IMR-90 (cell line): ENCODE measurements at regions not wholly inside any gene's neighbourhood (a gene's known extent, or its start where the extent isn't known, plus 50 kb on each side); places are given as distances from the start of the nearest gene placed in this dataset.

Experiments used
- ATAC-seq: fragments of 200-7000 bp; cut with Tn5 transposase; 2 replicates; pipeline ENCODE4 v1.9.1; 2020; ENCODE audit warnings: low read depth, mild to moderate bottlenecking, moderate library complexity
- BruUV-seq: library from RNA; stranded (reverse); fragments of 400-500 nt; replicated peaks from 2 replicates; lab custom pipeline; 2021; lab: Mats Ljungman, UMichigan
- CTCF ChIA-PET: fragments of 300-600 bp; formaldehyde crosslinking; extraction: SDS; loops from one replicate; lab custom pipeline; 2021; ENCODE audit warnings: antibody characterized with exemption; lab: Yijun Ruan, JAX
- POLR2A ChIA-PET: fragments of 300-600 bp; sonication (Branson Sonifier 250); formaldehyde crosslinking; loops from one replicate; lab custom pipeline; 2022; ENCODE audit warnings: antibody characterized with exemption; ENCODE audit not compliant: unreplicated experiment; lab: Charles Lee
- DNase-seq: peaks from one replicate; pipeline ENCODE4 v3.0.0; 2013
- H2AFZ ChIP-seq: replicated peaks from 2 replicates; pipeline ENCODE3; 2013; ENCODE audit warnings: low read length, mild to moderate bottlenecking; ENCODE audit not compliant: poor library complexity
- H2AK5ac ChIP-seq: 2 replicates; pipeline ENCODE4 v1.6.1; 2013; ENCODE audit warnings: low read depth, low read length, inconsistent platforms
- H2AK9ac ChIP-seq: replicated peaks from 2 replicates; pipeline ENCODE3; 2013; ENCODE audit warnings: mild to moderate bottlenecking, low read depth, low read length, moderate library complexity; ENCODE audit not compliant: poor library complexity
- H2BK120ac ChIP-seq: 2 replicates; pipeline ENCODE4 v1.6.1; 2013; ENCODE audit warnings: low read depth, low read length, inconsistent platforms
- H2BK15ac ChIP-seq: 3 replicates; pipeline ENCODE4 v1.6.1; 2013; ENCODE audit warnings: low read depth, low read length, inconsistent platforms
- H2BK20ac ChIP-seq: 2 replicates; pipeline ENCODE4 v1.6.1; 2013; ENCODE audit warnings: low read depth, mild to moderate bottlenecking, inconsistent platforms, low read length, moderate library complexity
- H2BK5ac ChIP-seq: 2 replicates; pipeline ENCODE4 v1.6.1; 2013; ENCODE audit warnings: mild to moderate bottlenecking, low read depth, low read length, inconsistent platforms; ENCODE audit not compliant: poor library complexity, severe bottlenecking
- H3K14ac ChIP-seq: replicated peaks from 2 replicates; pipeline ENCODE4 v1.6.1; 2013; ENCODE audit warnings: low read depth, low read length, inconsistent platforms
- H3K18ac ChIP-seq: 2 replicates; pipeline ENCODE4 v1.6.1; 2013; ENCODE audit warnings: low read depth, low read length, control low read depth
- H3K23ac ChIP-seq: 2 replicates; pipeline ENCODE4 v1.6.1; 2013; ENCODE audit warnings: low read depth, low read length, inconsistent platforms
- H3K27ac ChIP-seq: 2 replicates; pipeline ENCODE4 v1.5.1; 2013; ENCODE audit warnings: mild to moderate bottlenecking, control low read depth, low read length; ENCODE audit not compliant: insufficient read depth
- H3K27me3 ChIP-seq: 2 replicates; pipeline ENCODE4 v1.6.1; 2013; ENCODE audit warnings: low read length; ENCODE audit not compliant: control insufficient read depth, insufficient read depth
- H3K36me3 ChIP-seq: 2 replicates; pipeline ENCODE4 v1.6.1; 2013; ENCODE audit warnings: low read length, mixed read lengths; ENCODE audit not compliant: control insufficient read depth, insufficient read depth
- H3K4ac ChIP-seq: 2 replicates; pipeline ENCODE4 v1.6.1; 2013; ENCODE audit warnings: low read depth, low read length, inconsistent platforms
- H3K4me1 ChIP-seq: 2 replicates; pipeline ENCODE4 v1.6.1; 2013; ENCODE audit warnings: low read length, mixed read lengths; ENCODE audit not compliant: control insufficient read depth, insufficient read depth
- H3K4me2 ChIP-seq: 2 replicates; pipeline ENCODE4 v1.6.1; 2013; ENCODE audit warnings: low read depth, mild to moderate bottlenecking, control low read depth, low read length, moderate library complexity
- H3K4me3 ChIP-seq: 2 replicates; pipeline ENCODE4 v1.5.1; 2013; ENCODE audit warnings: low read depth, mild to moderate bottlenecking, control low read depth, low read length, moderate library complexity; ENCODE audit not compliant: insufficient read depth
- H3K56ac ChIP-seq: 2 replicates; pipeline ENCODE4 v1.6.1; 2013; ENCODE audit warnings: low read length, inconsistent platforms; ENCODE audit not compliant: insufficient read depth; ENCODE audit errors: extremely low read depth
- H3K79me1 ChIP-seq, 2 experiments: 2 replicates each; pipeline ENCODE4 v1.6.1; 2013; ENCODE audit warnings: low read length in 2 of 2, inconsistent platforms in 1 of 2, low read depth in 1 of 2
- H3K9ac ChIP-seq: 2 replicates; pipeline ENCODE4 v1.6.1; 2013; ENCODE audit warnings: low read depth, low read length, control low read depth
- H3K9me1 ChIP-seq: 2 replicates; pipeline ENCODE4 v1.6.1; 2013; ENCODE audit warnings: low read length, inconsistent platforms; ENCODE audit not compliant: insufficient read depth
- H3K9me3 ChIP-seq: 2 replicates; pipeline ENCODE4 v1.6.1; 2013; ENCODE audit warnings: low read length; ENCODE audit not compliant: control insufficient read depth, insufficient read depth
- H4K20me1 ChIP-seq: 2 replicates; pipeline ENCODE4 v1.6.1; 2013; ENCODE audit warnings: low read length, inconsistent platforms; ENCODE audit not compliant: insufficient read depth
- H4K5ac ChIP-seq: 2 replicates; pipeline ENCODE4 v1.6.1; 2013; ENCODE audit warnings: mild to moderate bottlenecking, low read depth, low read length, control low read depth
- H4K8ac ChIP-seq, 2 experiments: 2 replicates each; pipeline ENCODE4 v1.6.1; 2013; ENCODE audit warnings: low read depth in 2 of 2, low read length in 2 of 2, control low read depth in 1 of 2, inconsistent platforms in 1 of 2
- H4K91ac ChIP-seq: 2 replicates; pipeline ENCODE4 v1.6.1; 2013; ENCODE audit warnings: low read depth, low read length, inconsistent platforms; ENCODE audit not compliant: insufficient read depth
- ELK1 ChIP-seq: fragments of 150-350 bp; IDR thresholded peaks from 2 replicates; pipeline ENCODE4 v1.6.1; 2016; ENCODE audit warnings: low read depth, mild to moderate bottlenecking, low read length, moderate library complexity, borderline replicate concordance
- RCOR1 ChIP-seq: IDR thresholded peaks from 2 replicates; pipeline ENCODE4 v1.6.1; 2012; ENCODE audit warnings: mild to moderate bottlenecking, low read length, improper control_type of control experiment; ENCODE audit not compliant: insufficient replicate concordance
- WGBS, 2 experiments: methylation state at CpG; one replicate each; pipeline versions ENCODE4 v1.1.5 to v1.1.7; 2013; ENCODE audit warnings: missing lambda C conversion rate in 2 of 2; ENCODE audit not compliant: insufficient read length in 1 of 2; ENCODE audit errors: extremely low coverage in 2 of 2; 5-methylcytosine and 5-hydroxymethylcytosine counted together
- dilution Hi-C: fragments of 300-500 bp; cut with HindIII; formaldehyde crosslinking; loops from one replicate; pipeline ENCODE4 v1.14.3; 2018; ENCODE audit warnings: low sequenced_read_pairs; ENCODE audit not compliant: unreplicated experiment
- in situ Hi-C: fragments of 300-500 bp; cut with MboI; formaldehyde crosslinking; loops from 3 replicates; pipeline ENCODE4 v1.14.3; 2019; ENCODE audit warnings: low sequenced_read_pairs, inconsistent platforms, mixed read lengths
- intact Hi-C: fragments of 100-400 bp; cut with micrococcal nuclease; formaldehyde crosslinking; loops from 2 replicates; pipeline ENCODE4 v1.10.0; 2022

DNA sequence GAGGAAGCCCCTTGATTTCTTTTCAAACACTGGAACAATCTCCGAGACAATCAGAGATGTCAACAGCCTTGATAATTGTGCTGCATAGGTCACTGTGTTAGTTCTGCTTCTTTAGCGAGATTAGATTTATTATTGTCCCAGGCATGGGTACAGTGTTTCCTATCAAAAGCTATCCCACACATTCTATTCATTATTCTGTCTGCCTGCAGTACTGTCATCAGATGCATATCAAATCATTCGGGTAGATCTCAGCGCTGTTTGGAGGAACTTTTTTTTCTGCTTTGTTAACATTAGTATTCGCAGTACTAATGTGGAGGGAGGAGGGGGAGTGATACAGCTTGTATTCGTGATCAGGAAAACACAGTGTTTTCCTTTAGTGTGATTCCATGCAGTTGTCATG is 208.0 kb downstream of the C11orf91 start:
- no peak overlapping the region for H4K8ac ChIP-seq
- no peaks in the 10 kb centered on the region for H4K20me1 ChIP-seq
- ChIA-PET CTCF (no interaction called here), POLR2A (no interaction called here)
- in situ Hi-C loops (no loop called here), intact Hi-C loops (no loop called here), dilution Hi-C loops (no loop called here)
- no peak overlapping the region for H3K18ac ChIP-seq
- WGBS, 2 experiments = no CpG with 5 or more reads among the region's 6 CpGs
- no peak overlapping the region for H2BK5ac ChIP-seq
- H3K9me1 ChIP-seq = no peaks in the 10 kb centered on the region
- no peak overlapping the region for H2BK120ac ChIP-seq
- H4K5ac ChIP-seq = no peak overlapping the region
- no peak overlapping the region for H3K56ac ChIP-seq
- DNase-seq = no peak
- H2AFZ ChIP-seq = no peak overlapping the region
- no peak overlapping the region for H2AK9ac ChIP-seq
- H2BK15ac ChIP-seq = no peak overlapping the region
- no peak for TF ChIP-seq ELK1
- TF ChIP-seq RCOR1 = no peak
- no peak overlapping the region for H3K4me2 ChIP-seq
- peaks cover 2% of the 10 kb centered on the region; the same call in 1 of the 2 replicates for H3K27me3 ChIP-seq
- H3K36me3 ChIP-seq = no peaks in the 10 kb centered on the region
- BruUV-seq = no TSS peak
- H4K91ac ChIP-seq = no peak overlapping the region
- H3K9ac ChIP-seq = no peak overlapping the region
- H2AK5ac ChIP-seq = no peak overlapping the region
- H3K4me1 ChIP-seq = no peaks in the 10 kb centered on the region
- H3K27ac ChIP-seq = no peak overlapping the region
- H3K14ac ChIP-seq = no peak overlapping the region
- H3K4me3 ChIP-seq = no peak overlapping the region
- H3K9me3 ChIP-seq = peaks cover 2% of the 10 kb centered on the region; the same call in 1 of the 2 replicates
- no peak for ATAC-seq
- H3K23ac ChIP-seq = no peak overlapping the region
- no peak overlapping the region for H2BK20ac ChIP-seq
- no peak overlapping the region for H3K4ac ChIP-seq
- H3K79me1 ChIP-seq = peaks cover 0 to 22% of the 10 kb centered on the region in 2 experiments; a peak in 3 of 4 replicates
